ENCODE measurements at regions not wholly inside any gene's neighbourhood (a gene's known extent, or its start where the extent isn't known, plus 50 kb on each side); places are given as distances from the start of the nearest gene placed in this dataset.

DNA sequence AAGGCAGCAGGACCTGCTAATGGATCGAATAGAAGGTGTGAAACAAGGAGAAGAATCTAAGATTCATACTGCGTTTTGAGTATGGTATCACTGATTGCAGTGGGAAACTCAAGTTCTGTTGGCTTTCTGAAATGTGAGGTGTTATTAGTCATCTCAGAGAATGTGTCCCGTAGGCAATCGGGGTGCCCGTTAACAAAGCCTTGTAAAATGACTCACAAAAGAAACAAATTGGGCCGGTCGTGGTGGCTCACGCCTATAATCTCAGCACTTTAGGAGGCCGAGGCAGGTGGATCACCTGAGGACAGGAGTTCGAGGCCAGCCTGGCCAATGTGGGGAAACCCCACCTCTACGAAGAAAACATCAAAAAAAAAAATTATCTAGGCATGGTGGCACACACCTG, 118.2 kb upstream of the C7orf33 start:
- Histone ChIP-seq H3K9me3 (no peaks in the 10 kb centered on the region), H3K36me3 (no peaks in the 10 kb centered on the region), H3K4me1 (no peaks in the 10 kb centered on the region), H3K4me3 (no peak overlapping the region), H3K27ac (replicated peaks in 1 of 4) (no peak overlapping the region), H3K27me3 (no peaks in the 10 kb centered on the region)
- intact Hi-C loops (cut with DNase I) = no loop called here
- WGBS = 89% methylated on average over 11 of the region's 11 CpGs
- TF ChIP-seq EP300 (IDR thresholded peaks at IDR 0.05) (no peak), POLR2A (IDR thresholded peaks at IDR 0.05; ENCODE audit: low read depth) (no peak), POLR2AphosphoS5 (IDR thresholded peaks at IDR 0.05) (no peak)
- TF ChIP-seq, protein P1, sequence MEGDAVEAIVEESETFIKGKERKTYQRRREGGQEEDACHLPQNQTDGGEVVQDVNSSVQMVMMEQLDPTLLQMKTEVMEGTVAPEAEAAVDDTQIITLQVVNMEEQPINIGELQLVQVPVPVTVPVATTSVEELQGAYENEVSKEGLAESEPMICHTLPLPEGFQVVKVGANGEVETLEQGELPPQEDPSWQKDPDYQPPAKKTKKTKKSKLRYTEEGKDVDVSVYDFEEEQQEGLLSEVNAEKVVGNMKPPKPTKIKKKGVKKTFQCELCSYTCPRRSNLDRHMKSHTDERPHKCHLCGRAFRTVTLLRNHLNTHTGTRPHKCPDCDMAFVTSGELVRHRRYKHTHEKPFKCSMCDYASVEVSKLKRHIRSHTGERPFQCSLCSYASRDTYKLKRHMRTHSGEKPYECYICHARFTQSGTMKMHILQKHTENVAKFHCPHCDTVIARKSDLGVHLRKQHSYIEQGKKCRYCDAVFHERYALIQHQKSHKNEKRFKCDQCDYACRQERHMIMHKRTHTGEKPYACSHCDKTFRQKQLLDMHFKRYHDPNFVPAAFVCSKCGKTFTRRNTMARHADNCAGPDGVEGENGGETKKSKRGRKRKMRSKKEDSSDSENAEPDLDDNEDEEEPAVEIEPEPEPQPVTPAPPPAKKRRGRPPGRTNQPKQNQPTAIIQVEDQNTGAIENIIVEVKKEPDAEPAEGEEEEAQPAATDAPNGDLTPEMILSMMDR (IDR thresholded peaks at IDR 0.05) = no peak
- DNase-seq (ENCODE audit: extremely low spot score) = no peak

DNA sequence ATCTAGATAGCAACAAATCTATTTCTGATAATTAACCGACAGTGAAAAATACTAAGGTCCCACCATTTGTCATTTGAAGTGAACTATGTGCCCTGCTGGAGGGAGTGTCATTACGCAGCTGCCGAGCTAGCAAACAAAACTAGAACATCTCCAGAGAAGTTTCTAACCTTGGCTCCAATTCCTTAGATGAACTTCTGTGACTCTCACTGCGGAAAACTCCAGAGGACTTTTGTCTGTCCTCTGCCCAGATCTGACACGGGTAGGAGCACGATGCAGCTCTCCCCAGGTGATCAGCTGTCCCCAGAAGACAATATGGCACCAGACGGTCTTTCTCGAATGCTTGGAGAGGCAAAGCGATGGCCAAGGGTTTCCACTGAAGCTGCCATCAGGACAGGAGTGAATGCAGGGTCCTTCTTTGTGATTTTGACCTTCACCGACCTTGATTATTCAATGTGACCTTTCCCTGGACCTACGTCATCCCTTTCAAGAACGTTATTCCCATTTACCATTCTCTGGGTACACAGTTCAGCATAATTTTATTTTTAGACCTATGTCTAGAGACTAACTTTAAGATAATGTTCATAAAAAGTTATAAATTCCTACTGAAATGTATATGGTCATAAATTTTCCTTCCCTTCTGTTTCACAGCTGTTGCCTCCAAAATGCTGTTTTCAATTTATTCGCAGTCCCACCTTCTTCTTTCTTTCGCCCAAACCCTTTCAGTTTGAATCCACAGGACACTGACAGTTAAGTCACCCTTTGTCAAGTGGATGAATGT, 116.7 kb upstream of the C7orf33 start:
- WGBS = 76% methylated on average over 14 of the region's 14 CpGs
- no peaks in the 10 kb centered on the region for H3K27me3 ChIP-seq
- H3K4me3 ChIP-seq = no peak overlapping the region
- no peak overlapping the region for H3K27ac ChIP-seq (replicated peaks in 1 of 4)
- H3K4me1 ChIP-seq = no peaks in the 10 kb centered on the region
- TF ChIP-seq POLR2AphosphoS5 (IDR thresholded peaks at IDR 0.05) = no peak
- TF ChIP-seq EP300 (IDR thresholded peaks at IDR 0.05) = no peak
- TF ChIP-seq, protein P1 (IDR thresholded peaks at IDR 0.05) = no peak
- no peak for TF ChIP-seq POLR2A (IDR thresholded peaks at IDR 0.05; ENCODE audit: low read depth)
- no peak for DNase-seq (ENCODE audit: extremely low spot score)
- H3K9me3 ChIP-seq = no peaks in the 10 kb centered on the region
- H3K36me3 ChIP-seq = no peaks in the 10 kb centered on the region
- intact Hi-C loops (cut with DNase I) = no loop called here

GRCh38 chr7:148474481-148475025, 116.0 kb upstream of the C7orf33 start:
- no peak overlapping the region for H3K27ac ChIP-seq (replicated peaks in 1 of 4)
- no peak for DNase-seq (ENCODE audit: extremely low spot score)
- no peak overlapping the region for H3K4me3 ChIP-seq
- H3K4me1 ChIP-seq = no peaks in the 10 kb centered on the region
- no peaks in the 10 kb centered on the region for H3K36me3 ChIP-seq
- no peaks in the 10 kb centered on the region for H3K27me3 ChIP-seq
- 82% methylated on average over 5 of the region's 6 CpGs for WGBS
- TF ChIP-seq, protein P1 (IDR thresholded peaks at IDR 0.05) = no peak
- TF ChIP-seq POLR2A (IDR thresholded peaks at IDR 0.05; ENCODE audit: low read depth) (no peak), EP300 (IDR thresholded peaks at IDR 0.05) (no peak), POLR2AphosphoS5 (IDR thresholded peaks at IDR 0.05) (no peak)
- intact Hi-C loops (cut with DNase I) = no loop called here
- no peaks in the 10 kb centered on the region for H3K9me3 ChIP-seq

DNA sequence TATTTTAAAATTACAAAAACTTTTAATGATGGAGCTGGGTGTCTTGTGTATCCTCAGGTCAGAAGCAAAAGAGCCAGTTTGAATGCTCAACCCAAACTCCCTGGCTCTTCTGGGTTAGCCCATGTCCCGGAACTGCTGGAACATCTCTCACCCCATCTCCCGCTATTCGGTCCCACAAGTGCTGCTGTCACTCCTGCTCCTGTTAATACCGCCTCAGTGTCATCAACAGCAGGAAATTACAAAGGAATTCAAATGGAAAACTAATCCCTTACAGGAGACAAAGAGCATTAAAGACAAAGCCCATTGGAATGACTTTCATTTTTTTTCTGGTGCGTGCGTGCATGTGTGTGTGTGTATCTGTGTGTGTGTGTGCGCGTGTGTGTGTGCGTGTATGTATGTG, 112.0 kb upstream of the C7orf33 start:
- DNase-seq (ENCODE audit: extremely low spot score) = no peak
- no peaks in the 10 kb centered on the region for H3K27me3 ChIP-seq
- intact Hi-C loops (cut with DNase I) = no loop called here
- H3K9me3 ChIP-seq = no peaks in the 10 kb centered on the region
- TF ChIP-seq POLR2A (IDR thresholded peaks at IDR 0.05; ENCODE audit: low read depth) = no peak
- TF ChIP-seq POLR2AphosphoS5 (IDR thresholded peaks at IDR 0.05) = no peak
- TF ChIP-seq EP300 (IDR thresholded peaks at IDR 0.05) = no peak
- TF ChIP-seq, protein P1 (IDR thresholded peaks at IDR 0.05) = no peak
- no peaks in the 10 kb centered on the region for H3K36me3 ChIP-seq
- no peak overlapping the region for H3K4me3 ChIP-seq
- H3K4me1 ChIP-seq = peaks cover 0 to 7% (median 2%) of the 10 kb centered on the region in 4 donors
- H3K27ac ChIP-seq (replicated peaks in 1 of 4) = no peak overlapping the region
- 95% methylated on average over 9 of the region's 9 CpGs for WGBS
